Gastroesophageal sphincter (tissue), 4 donors: ENCODE measurements at regions not wholly inside any gene's neighbourhood (a gene's known extent, or its start where the extent isn't known, plus 50 kb on each side); places are given as distances from the start of the nearest gene placed in this dataset.

Source experiments
- ATAC-seq: fragments of 150-250 bp; one replicate; pipeline ENCODE4 v1.9.1; 2016; ENCODE audit warnings: mild to moderate bottlenecking, moderate library complexity
- H3K27ac ChIP-seq, 4 donors: fragments of 200-600 bp; sonication (generic) in 3 of 4; 1 replicate in 3 of 4; 2 replicates in 1 of 4; pipeline ENCODE4 v1.5.1; 2016 to 2019
- H3K27me3 ChIP-seq: fragments of 200-600 bp; sonication (generic); one replicate; pipeline ENCODE4 v1.5.1; 2019
- H3K36me3 ChIP-seq, 2 donors: fragments of 200-600 bp; sonication (generic); one replicate each; pipeline ENCODE4 v1.5.1; 2019; ENCODE audit warnings: control low read depth in 1 of 2
- H3K4me1 ChIP-seq, 3 donors: fragments of 200-600 bp; sonication (generic); 1 replicate in 2 of 3; 2 replicates in 1 of 3; pipeline ENCODE4 v1.5.1; 2016 to 2019; ENCODE audit warnings: control low read depth in 2 of 3
- H3K4me3 ChIP-seq, 2 donors: fragments of 200-600 bp; sonication (generic); one replicate each; pipeline ENCODE4 v1.5.1; 2019; ENCODE audit warnings: mild to moderate bottlenecking in 1 of 2, moderate library complexity in 1 of 2
- H3K9me3 ChIP-seq, 3 donors: fragments of 200-600 bp; sonication (generic); one replicate each; pipeline ENCODE4 v1.5.1; 2017 to 2019; ENCODE audit warnings: control low read depth in 2 of 3
- EP300 ChIP-seq: sonication (generic); formaldehyde crosslinking; IDR thresholded peaks from one replicate; pipeline ENCODE4 v1.6.1; 2017; ENCODE audit warnings: antibody characterized with exemption, mild to moderate bottlenecking
- POLR2A ChIP-seq, 2 donors: fragments of 450-650 bp; IDR thresholded peaks; one replicate each; pipeline ENCODE4 v1.6.1; 2017; ENCODE audit warnings: antibody characterized with exemption in 2 of 2, mild to moderate bottlenecking in 2 of 2, moderate library complexity in 1 of 2
- POLR2AphosphoS5 ChIP-seq: sonication (generic); formaldehyde crosslinking; IDR thresholded peaks from one replicate; pipeline ENCODE4 v1.6.1; 2017; ENCODE audit warnings: antibody characterized with exemption
- WGBS, 2 donors: methylation state at CpG; one replicate each; pipeline ENCODE4 v1.1.5; 2018; ENCODE audit warnings: low coverage in 1 of 2; 5-methylcytosine and 5-hydroxymethylcytosine counted together
- TF ChIP-seq, protein P1 (sequence below), 4 experiments: fragments of 200-600 bp in 2 of 4; fragments of 450-650 bp in 2 of 4; sonication (generic) in 1 of 4; IDR thresholded peaks; one replicate each; pipeline ENCODE4 v1.5.1; 2017 to 2019; ENCODE audit warnings: antibody characterized with exemption in 4 of 4, mild to moderate bottlenecking in 2 of 4, moderate library complexity in 2 of 4

DNA sequence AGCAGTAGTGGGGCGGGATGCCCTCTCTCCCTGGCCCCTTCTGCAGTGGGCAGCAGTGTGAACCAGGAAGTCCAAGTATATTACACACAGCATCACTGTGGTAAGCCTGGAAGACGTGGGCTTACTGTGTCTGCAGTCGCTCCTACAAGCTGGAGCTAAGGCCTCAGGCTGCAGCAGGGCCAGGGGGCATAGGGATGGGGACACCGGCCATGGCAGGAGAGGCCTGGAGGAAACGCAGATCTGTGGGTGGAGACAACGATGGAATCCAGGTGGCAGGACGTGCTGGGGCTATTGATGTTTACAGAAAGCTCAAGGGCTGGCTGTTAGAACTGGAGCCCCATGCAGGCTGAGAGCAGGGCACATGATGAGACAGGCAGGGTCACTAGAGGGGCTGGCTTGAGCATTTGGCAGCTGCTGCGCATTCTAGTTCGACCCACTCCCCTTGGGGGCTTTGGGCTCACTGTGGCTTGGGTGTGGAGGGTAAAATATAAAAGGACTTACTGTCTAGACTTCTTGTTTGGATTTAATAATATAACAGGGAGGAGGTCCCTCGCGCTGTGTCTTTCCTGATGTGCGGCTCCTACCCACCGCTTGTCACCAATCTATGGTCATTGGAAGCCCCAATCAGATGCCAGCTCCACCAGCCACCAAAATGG lies 539.5 kb downstream of the TBC1D22A start:
- TF ChIP-seq POLR2AphosphoS5 (no peak), EP300 (no peak), POLR2A (IDR thresholded peaks at IDR 0.05) (no peak)
- TF ChIP-seq, protein P1, sequence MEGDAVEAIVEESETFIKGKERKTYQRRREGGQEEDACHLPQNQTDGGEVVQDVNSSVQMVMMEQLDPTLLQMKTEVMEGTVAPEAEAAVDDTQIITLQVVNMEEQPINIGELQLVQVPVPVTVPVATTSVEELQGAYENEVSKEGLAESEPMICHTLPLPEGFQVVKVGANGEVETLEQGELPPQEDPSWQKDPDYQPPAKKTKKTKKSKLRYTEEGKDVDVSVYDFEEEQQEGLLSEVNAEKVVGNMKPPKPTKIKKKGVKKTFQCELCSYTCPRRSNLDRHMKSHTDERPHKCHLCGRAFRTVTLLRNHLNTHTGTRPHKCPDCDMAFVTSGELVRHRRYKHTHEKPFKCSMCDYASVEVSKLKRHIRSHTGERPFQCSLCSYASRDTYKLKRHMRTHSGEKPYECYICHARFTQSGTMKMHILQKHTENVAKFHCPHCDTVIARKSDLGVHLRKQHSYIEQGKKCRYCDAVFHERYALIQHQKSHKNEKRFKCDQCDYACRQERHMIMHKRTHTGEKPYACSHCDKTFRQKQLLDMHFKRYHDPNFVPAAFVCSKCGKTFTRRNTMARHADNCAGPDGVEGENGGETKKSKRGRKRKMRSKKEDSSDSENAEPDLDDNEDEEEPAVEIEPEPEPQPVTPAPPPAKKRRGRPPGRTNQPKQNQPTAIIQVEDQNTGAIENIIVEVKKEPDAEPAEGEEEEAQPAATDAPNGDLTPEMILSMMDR (IDR thresholded peaks at IDR 0.05) = no peak
- no peak overlapping the region for H3K27ac ChIP-seq
- H3K9me3 ChIP-seq = no peaks in the 10 kb centered on the region
- H3K4me3 ChIP-seq = no peak overlapping the region
- 65 to 88% methylated on average over 7 to 12 of the region's 13 CpGs for WGBS, 2 donors
- no peak for ATAC-seq
- H3K4me1 ChIP-seq = no peaks in the 10 kb centered on the region
- no peaks in the 10 kb centered on the region for H3K36me3 ChIP-seq
- peaks cover 18% of the 10 kb centered on the region for H3K27me3 ChIP-seq

DNA sequence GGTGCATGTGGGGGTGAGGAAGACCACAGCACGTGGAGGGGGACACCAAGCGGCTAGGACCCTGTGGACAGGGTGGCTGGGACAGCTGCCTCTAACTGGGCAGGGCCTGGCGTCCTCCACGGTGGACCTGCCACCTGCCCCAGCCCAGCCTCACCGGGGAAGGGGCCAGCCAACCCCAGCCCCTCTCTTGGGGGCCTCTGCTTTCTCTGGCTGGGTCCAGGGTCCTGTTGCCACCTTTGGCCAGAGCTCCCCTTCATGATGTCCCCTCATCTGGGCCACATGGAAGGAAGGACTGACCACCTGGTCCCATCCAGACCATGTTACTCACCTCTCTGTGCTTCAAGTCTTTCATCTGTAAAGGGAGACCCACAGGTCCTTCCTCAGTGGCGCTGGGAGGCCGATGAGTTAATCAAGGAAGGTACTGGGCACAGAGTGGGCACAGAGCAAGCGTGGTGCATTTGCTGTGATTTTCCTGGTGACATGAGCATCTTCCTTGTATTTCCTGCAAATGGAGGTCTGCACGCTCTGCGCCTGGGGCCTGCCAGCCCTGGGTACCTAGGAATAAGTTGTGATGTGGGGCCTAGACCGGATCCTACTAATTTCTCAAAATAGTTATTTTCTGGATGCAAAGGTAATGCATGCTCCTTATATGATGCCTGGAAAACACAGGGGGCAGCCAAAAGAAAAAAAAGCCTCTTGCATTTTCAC lies 538.4 kb downstream of the TBC1D22A start:
- H3K27me3 ChIP-seq = peaks cover 23% of the 10 kb centered on the region
- H3K4me3 ChIP-seq = no peak overlapping the region
- no peaks in the 10 kb centered on the region for H3K9me3 ChIP-seq
- ATAC-seq = no peak
- TF ChIP-seq, protein P1 (IDR thresholded peaks at IDR 0.05) = no peak
- TF ChIP-seq POLR2AphosphoS5 = no peak
- WGBS, 2 donors = 87 to 89% methylated on average over 3 to 4 of the region's 11 CpGs
- H3K27ac ChIP-seq = no peak overlapping the region
- H3K4me1 ChIP-seq = no peaks in the 10 kb centered on the region
- H3K36me3 ChIP-seq = no peaks in the 10 kb centered on the region

DNA sequence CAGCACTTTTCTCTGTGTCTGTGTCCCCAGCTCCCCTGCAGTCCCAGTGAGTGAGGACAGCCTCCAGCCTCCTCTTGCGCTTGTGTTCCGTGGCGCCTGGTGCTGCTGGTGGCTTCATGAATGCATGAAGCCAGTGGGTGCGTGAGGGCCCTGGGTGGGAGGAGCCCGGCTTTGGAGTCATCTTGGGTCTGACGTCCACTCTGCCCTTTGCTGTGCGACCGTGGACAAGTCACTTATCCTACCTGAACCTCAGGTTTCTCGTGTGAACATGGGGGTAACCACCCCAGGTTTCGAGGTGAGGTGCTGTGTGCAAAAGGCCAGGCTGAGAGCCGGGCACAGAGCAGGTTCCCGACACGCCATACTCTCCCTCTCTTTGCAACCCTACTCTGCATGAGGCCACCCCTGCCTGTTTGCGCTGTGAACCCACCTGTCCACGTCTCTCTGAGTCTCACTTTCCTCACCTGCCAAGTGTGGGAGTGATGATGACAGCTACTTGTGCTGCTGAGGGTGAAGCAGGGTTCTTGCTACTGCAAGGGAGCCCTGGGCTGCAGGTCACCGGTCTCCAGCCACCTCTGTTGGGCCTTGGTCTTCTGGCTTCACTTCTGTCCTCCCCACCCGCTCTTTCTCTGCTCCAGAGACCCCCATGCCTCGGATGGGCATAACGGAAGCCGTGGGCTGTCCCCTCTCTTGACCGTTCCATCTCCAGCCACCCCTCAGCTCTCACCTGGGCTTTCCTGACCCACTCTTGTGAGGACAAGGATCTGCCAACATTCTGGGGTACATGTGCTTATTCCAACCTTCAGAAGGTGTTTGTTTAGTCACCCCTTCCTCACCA lies 537.6 kb downstream of the TBC1D22A start:
- TF ChIP-seq POLR2AphosphoS5 (no peak), EP300 (no peak), POLR2A (IDR thresholded peaks at IDR 0.05) (no peak)
- TF ChIP-seq, protein P1 (IDR thresholded peaks at IDR 0.05) = no peak
- WGBS, 2 donors = 77 to 85% methylated on average over 9 of the region's 21 CpGs
- no peak overlapping the region for H3K4me3 ChIP-seq
- H3K4me1 ChIP-seq = no peaks in the 10 kb centered on the region
- H3K27me3 ChIP-seq = peaks cover 29% of the 10 kb centered on the region
- H3K27ac ChIP-seq = no peak overlapping the region
- no peaks in the 10 kb centered on the region for H3K9me3 ChIP-seq
- no peaks in the 10 kb centered on the region for H3K36me3 ChIP-seq
- no peak for ATAC-seq

DNA sequence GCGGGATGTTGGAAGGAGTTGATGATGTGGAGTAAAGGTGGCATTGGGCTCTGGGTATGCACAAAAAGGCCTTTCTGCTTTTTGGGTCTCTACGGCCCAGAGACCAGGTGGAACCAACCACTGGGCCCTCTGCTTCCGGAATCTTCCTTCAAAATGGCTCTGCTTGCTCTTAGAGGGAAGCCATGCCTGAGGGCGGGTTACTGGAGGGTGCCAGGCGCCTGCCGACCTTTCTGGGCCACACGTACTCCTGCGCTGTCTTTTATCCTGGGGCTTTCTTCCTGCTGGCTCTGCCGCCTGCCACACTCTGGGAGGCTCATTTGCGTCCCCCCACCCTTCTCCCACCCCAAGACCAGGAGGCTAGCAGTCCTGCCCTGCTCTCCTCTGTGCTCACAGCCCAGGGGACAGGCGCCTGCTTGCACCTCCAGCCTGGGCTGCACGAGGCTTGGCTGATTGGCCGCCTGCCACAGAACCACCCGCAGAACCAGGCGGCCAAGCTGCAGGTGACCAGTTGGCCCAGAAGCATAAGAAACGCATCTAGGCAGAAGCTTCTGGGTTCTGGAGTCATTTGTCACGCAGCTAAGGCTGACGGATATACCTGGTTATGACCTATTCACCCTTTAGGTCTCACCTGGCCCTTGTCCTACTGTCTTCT lies 536.9 kb downstream of the TBC1D22A start:
- ATAC-seq = no peak
- Histone ChIP-seq H3K4me1 (no peaks in the 10 kb centered on the region), H3K4me3 (no peak overlapping the region), H3K9me3 (no peaks in the 10 kb centered on the region), H3K36me3 (no peaks in the 10 kb centered on the region), H3K27ac (no peak overlapping the region), H3K27me3 (peaks cover 36% of the 10 kb centered on the region)
- no peak for TF ChIP-seq POLR2A (IDR thresholded peaks at IDR 0.05)
- no peak for TF ChIP-seq POLR2AphosphoS5
- TF ChIP-seq, protein P1 (IDR thresholded peaks at IDR 0.05) = no peak
- TF ChIP-seq EP300 = no peak
- 96 to 100% methylated on average over 1 to 4 of the region's 18 CpGs for WGBS, 2 donors
